Neural cell (in vitro differentiated cells): ENCODE measurements at regions not wholly inside any gene's neighbourhood (a gene's known extent, or its start where the extent isn't known, plus 50 kb on each side); places are given as distances from the start of the nearest gene placed in this dataset.
"Not testable (repeated sequence)": the region's sequence is repeated elsewhere in the genome, so short reads cannot be mapped to it uniquely, and the experiment has no call there.

ENCODE experiments used
- H2AFZ ChIP-seq: fragments of 200-600, 300-800 bp; sonication (generic), shearing (Covaris generic); 2 replicates; pipeline ENCODE4 v1.6.0; 2014; ENCODE audit warnings: low read depth, mild to moderate bottlenecking, antibody characterized with exemption, low read length, moderate library complexity
- H3F3A ChIP-seq: fragments of 200-600 bp; shearing (Covaris generic); 2 replicates; pipeline ENCODE4 v1.6.1; 2016; ENCODE audit warnings: mild to moderate bottlenecking, moderate library complexity, mixed read lengths, antibody characterized with exemption, low read length; ENCODE audit not compliant: insufficient read depth, poor library complexity, severe bottlenecking
- H3K27ac ChIP-seq: fragments of 200-600, 300-800 bp; sonication (generic), shearing (Covaris generic); 2 replicates; pipeline ENCODE4 v1.5.1; 2014; ENCODE audit warnings: mild to moderate bottlenecking, low read length, moderate library complexity
- H3K27me3 ChIP-seq: fragments of 300-800, 200-600 bp; sonication (generic), shearing (Covaris generic); 2 replicates; pipeline ENCODE4 v1.6.0; 2014; ENCODE audit warnings: mild to moderate bottlenecking, low read depth, low read length, moderate library complexity; ENCODE audit not compliant: insufficient read depth
- H3K36me3 ChIP-seq: fragments of 300-800, 200-600 bp; sonication (generic), shearing (Covaris generic); 2 replicates; pipeline ENCODE4 v1.5.1; 2014; ENCODE audit warnings: mild to moderate bottlenecking, antibody characterized with exemption, low read length, moderate library complexity; ENCODE audit not compliant: insufficient read depth
- H3K4me2 ChIP-seq: fragments of 300-800, 200-600 bp; sonication (generic), shearing (Covaris generic); 2 replicates; pipeline ENCODE4 v1.6.0; 2014; ENCODE audit warnings: mild to moderate bottlenecking, low read length
- H3K4me3 ChIP-seq: fragments of 300-800, 200-600 bp; sonication (generic), shearing (Covaris generic); 2 replicates; pipeline ENCODE4 v1.5.1; 2014; ENCODE audit warnings: mild to moderate bottlenecking, low read length, moderate library complexity
- H3K79me2 ChIP-seq: fragments of 200-600 bp; shearing (Covaris generic); replicated peaks from 2 replicates; pipeline ENCODE4 v1.6.0; 2014; ENCODE audit warnings: mild to moderate bottlenecking, low read length, moderate library complexity; ENCODE audit not compliant: insufficient read depth
- H3K9ac ChIP-seq: fragments of 300-800, 200-600 bp; sonication (generic), shearing (Covaris generic); 2 replicates; pipeline ENCODE4 v1.6.1; 2016; ENCODE audit warnings: mild to moderate bottlenecking, low read length, mixed read lengths
- H3K9me2 ChIP-seq: fragments of 200-600 bp; shearing (Covaris generic); 2 replicates; pipeline ENCODE4 v1.6.1; 2016; ENCODE audit warnings: mild to moderate bottlenecking, low read length, mixed read lengths; ENCODE audit not compliant: insufficient read depth
- H3K9me3 ChIP-seq: fragments of 200-600, 300-800 bp; sonication (generic), shearing (Covaris generic); 2 replicates; pipeline ENCODE4 v1.6.1; 2016; ENCODE audit warnings: mild to moderate bottlenecking, mixed run types, low read length, moderate library complexity, mixed read lengths
- H4K20me1 ChIP-seq: fragments of 200-600 bp; shearing (Covaris generic); 2 replicates; pipeline ENCODE4 v1.6.1; 2016; ENCODE audit warnings: mild to moderate bottlenecking, mixed run types; ENCODE audit not compliant: insufficient read depth
- EP300 ChIP-seq: fragments of 450-650 bp; conservative IDR thresholded peaks from 2 replicates; pipeline ENCODE4 v1.6.1; 2014; ENCODE audit warnings: antibody characterized with exemption, mild to moderate bottlenecking, moderate library complexity; ENCODE audit not compliant: poor library complexity, severe bottlenecking
- EZH2 ChIP-seq: fragments of 200-600, 300-800 bp; shearing (Covaris generic), sonication (generic); IDR thresholded peaks from 2 replicates; pipeline ENCODE4 v1.6.1; 2014; ENCODE audit warnings: antibody characterized with exemption, low read length, borderline replicate concordance, mild to moderate bottlenecking; ENCODE audit not compliant: insufficient read depth, poor library complexity, severe bottlenecking
- MXI1 ChIP-seq: fragments of 450-650 bp; conservative IDR thresholded peaks from 2 replicates; pipeline ENCODE4 v1.6.1; 2014; ENCODE audit warnings: antibody characterized with exemption, mild to moderate bottlenecking; ENCODE audit not compliant: poor library complexity, severe bottlenecking
- POLR2AphosphoS5 ChIP-seq: IDR thresholded peaks from 2 replicates; pipeline ENCODE4 v1.6.1; 2012
- RAD21 ChIP-seq: fragments of 450-650 bp; conservative IDR thresholded peaks from 2 replicates; pipeline ENCODE4 v1.6.1; 2014; ENCODE audit warnings: antibody characterized with exemption, mild to moderate bottlenecking, moderate library complexity
- SMC3 ChIP-seq: fragments of 450-650 bp; conservative IDR thresholded peaks from 2 replicates; pipeline ENCODE4 v1.6.1; 2014; ENCODE audit warnings: antibody characterized with exemption, mild to moderate bottlenecking, moderate library complexity; ENCODE audit not compliant: poor library complexity
- TAF1 ChIP-seq: IDR thresholded peaks from 2 replicates; pipeline ENCODE4 v1.6.1; 2012; ENCODE audit warnings: low read depth
- TF ChIP-seq, protein P1 (sequence below): fragments of 450-650 bp; IDR thresholded peaks from 2 replicates; pipeline ENCODE4 v1.5.1; 2014; ENCODE audit warnings: antibody characterized with exemption, mild to moderate bottlenecking, moderate library complexity; ENCODE audit not compliant: poor library complexity, severe bottlenecking
- TF ChIP-seq, protein P2 (sequence below): IDR thresholded peaks from 2 replicates; pipeline ENCODE4 v1.6.1; 2012; ENCODE audit warnings: borderline replicate concordance

DNA sequence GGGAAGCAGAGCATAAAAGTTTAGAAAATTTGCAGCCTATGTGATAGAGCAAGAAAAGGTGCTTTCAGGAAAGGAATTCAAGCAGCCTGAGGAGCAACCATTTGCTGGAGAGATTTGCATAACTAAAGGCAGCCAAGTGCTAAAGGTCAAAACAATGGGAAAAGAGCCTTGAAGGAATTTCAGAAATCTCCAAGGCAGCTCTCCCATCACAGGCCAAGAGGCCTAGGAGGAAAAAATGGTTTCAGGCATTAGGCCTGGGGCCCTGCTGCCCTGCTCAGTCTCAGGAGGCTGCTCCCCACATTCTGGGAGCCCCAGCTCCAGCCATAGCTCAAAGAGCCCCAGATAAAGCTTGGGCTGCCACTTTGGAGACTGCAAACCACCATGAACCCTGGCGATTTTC lies 95.9 kb upstream of the UNC5B start:
- no peak overlapping the region for H3K27ac ChIP-seq
- no peaks in the 10 kb centered on the region for H3K27me3 ChIP-seq
- H4K20me1 ChIP-seq, result no peaks in the 10 kb centered on the region
- no peaks in the 10 kb centered on the region for H3K79me2 ChIP-seq
- H3K4me3 ChIP-seq, result no peak overlapping the region
- TF ChIP-seq EZH2, result no peak
- TF ChIP-seq TAF1, result no peak
- TF ChIP-seq EP300, result no peak
- no peak for TF ChIP-seq MXI1
- TF ChIP-seq, protein P1, sequence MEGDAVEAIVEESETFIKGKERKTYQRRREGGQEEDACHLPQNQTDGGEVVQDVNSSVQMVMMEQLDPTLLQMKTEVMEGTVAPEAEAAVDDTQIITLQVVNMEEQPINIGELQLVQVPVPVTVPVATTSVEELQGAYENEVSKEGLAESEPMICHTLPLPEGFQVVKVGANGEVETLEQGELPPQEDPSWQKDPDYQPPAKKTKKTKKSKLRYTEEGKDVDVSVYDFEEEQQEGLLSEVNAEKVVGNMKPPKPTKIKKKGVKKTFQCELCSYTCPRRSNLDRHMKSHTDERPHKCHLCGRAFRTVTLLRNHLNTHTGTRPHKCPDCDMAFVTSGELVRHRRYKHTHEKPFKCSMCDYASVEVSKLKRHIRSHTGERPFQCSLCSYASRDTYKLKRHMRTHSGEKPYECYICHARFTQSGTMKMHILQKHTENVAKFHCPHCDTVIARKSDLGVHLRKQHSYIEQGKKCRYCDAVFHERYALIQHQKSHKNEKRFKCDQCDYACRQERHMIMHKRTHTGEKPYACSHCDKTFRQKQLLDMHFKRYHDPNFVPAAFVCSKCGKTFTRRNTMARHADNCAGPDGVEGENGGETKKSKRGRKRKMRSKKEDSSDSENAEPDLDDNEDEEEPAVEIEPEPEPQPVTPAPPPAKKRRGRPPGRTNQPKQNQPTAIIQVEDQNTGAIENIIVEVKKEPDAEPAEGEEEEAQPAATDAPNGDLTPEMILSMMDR, result no peak
- no peak for TF ChIP-seq POLR2AphosphoS5
- no peak overlapping the region for H3K4me2 ChIP-seq
- H2AFZ ChIP-seq, result no peak overlapping the region
- no peak overlapping the region for H3K9ac ChIP-seq
- H3F3A ChIP-seq, result no peaks in the 10 kb centered on the region
- peaks cover 5% of the 10 kb centered on the region for H3K9me3 ChIP-seq
- no peaks in the 10 kb centered on the region for H3K36me3 ChIP-seq
- no peaks in the 10 kb centered on the region for H3K9me2 ChIP-seq

DNA sequence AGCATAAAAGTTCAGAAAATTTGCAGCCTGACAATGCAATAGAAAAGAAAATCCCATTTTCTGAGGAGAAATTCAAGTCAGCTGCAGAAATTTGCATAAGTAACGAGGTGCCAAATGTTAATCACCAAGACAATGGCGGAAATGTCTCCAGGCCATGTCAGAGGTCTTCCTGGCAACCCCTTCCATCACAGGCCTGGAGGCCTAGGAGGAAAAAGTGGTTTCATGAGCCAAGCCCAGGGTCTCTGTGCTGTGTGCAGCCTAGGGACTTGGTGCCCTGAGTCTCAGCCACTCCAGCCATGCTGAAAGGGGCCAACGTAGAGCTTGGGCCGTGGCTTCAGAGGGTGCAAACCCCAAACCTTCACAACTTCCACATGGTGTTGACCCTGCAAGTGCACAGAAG lies 94.8 kb upstream of the UNC5B start:
- H3K4me2 ChIP-seq, H3K27me3 ChIP-seq, H2AFZ ChIP-seq, H3K9ac ChIP-seq, H3K4me3 ChIP-seq, H4K20me1 ChIP-seq, H3K36me3 ChIP-seq, H3K9me2 ChIP-seq, H3F3A ChIP-seq, H3K27ac ChIP-seq, H3K79me2 ChIP-seq, H3K9me3 ChIP-seq: not testable (repeated sequence)

DNA sequence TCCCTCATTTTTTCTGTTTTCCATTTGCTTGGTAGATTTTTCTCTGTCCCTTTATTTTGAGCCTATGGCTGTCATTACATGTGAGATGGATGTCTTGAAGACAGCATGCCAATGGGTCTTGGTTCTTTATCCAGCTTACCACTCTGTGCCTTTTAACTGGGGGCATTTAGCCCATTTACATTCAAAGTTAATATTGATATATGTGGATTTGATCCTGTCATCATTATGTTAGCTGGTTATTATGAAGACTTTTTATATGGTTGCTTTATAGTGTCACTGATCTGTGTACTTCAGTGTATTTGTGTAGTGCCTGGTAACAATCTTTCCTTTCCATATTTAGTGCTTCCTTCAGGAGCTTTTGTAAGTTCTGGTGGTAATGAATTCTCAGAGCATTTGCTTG lies 89.3 kb upstream of the UNC5B start:
- no peak for TF ChIP-seq EP300
- TF ChIP-seq, protein P2, sequence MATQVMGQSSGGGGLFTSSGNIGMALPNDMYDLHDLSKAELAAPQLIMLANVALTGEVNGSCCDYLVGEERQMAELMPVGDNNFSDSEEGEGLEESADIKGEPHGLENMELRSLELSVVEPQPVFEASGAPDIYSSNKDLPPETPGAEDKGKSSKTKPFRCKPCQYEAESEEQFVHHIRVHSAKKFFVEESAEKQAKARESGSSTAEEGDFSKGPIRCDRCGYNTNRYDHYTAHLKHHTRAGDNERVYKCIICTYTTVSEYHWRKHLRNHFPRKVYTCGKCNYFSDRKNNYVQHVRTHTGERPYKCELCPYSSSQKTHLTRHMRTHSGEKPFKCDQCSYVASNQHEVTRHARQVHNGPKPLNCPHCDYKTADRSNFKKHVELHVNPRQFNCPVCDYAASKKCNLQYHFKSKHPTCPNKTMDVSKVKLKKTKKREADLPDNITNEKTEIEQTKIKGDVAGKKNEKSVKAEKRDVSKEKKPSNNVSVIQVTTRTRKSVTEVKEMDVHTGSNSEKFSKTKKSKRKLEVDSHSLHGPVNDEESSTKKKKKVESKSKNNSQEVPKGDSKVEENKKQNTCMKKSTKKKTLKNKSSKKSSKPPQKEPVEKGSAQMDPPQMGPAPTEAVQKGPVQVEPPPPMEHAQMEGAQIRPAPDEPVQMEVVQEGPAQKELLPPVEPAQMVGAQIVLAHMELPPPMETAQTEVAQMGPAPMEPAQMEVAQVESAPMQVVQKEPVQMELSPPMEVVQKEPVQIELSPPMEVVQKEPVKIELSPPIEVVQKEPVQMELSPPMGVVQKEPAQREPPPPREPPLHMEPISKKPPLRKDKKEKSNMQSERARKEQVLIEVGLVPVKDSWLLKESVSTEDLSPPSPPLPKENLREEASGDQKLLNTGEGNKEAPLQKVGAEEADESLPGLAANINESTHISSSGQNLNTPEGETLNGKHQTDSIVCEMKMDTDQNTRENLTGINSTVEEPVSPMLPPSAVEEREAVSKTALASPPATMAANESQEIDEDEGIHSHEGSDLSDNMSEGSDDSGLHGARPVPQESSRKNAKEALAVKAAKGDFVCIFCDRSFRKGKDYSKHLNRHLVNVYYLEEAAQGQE, result no peak
- no peak for TF ChIP-seq TAF1
- TF ChIP-seq MXI1, result no peak
- TF ChIP-seq SMC3, result no peak
- no peak for TF ChIP-seq EZH2
- TF ChIP-seq RAD21, result no peak
- TF ChIP-seq, protein P1, result no peak
- no peak for TF ChIP-seq POLR2AphosphoS5

More for the DNA sequence above, 89.3 kb upstream of the UNC5B start:
- Histone ChIP-seq H3F3A (no peaks in the 10 kb centered on the region), H3K27ac (no peak overlapping the region), H3K9me3 (no peaks in the 10 kb centered on the region), H3K36me3 (no peaks in the 10 kb centered on the region), H2AFZ (no peak overlapping the region), H4K20me1 (no peaks in the 10 kb centered on the region), H3K4me3 (no peak overlapping the region), H3K79me2 (no peaks in the 10 kb centered on the region), H3K9ac (no peak overlapping the region), H3K9me2 (no peaks in the 10 kb centered on the region), H3K4me2 (no peak overlapping the region), H3K27me3 (no peaks in the 10 kb centered on the region)
